HepG2 (cell line): ENCODE measurements at regions not wholly inside any gene's neighbourhood (a gene's known extent, or its start where the extent isn't known, plus 50 kb on each side); places are given as distances from the start of the nearest gene placed in this dataset.

ENCODE experiments used
- FOXO1 ChIP-seq: sonication (generic); formaldehyde crosslinking; IDR thresholded peaks from 2 replicates; pipeline ENCODE4 v1.4.0; 2020; ENCODE audit warnings: missing genetic modification reagents
- GABPA ChIP-seq, 2 experiments: IDR thresholded peaks; 2 replicates each; pipeline ENCODE4 v1.6.1; 2011 to 2016; ENCODE audit warnings: low read depth in 2 of 2, low read length in 1 of 2, missing biosample characterization in 1 of 2, missing genetic modification characterization in 1 of 2
- KDM6A ChIP-seq: IDR thresholded peaks from 2 replicates; pipeline ENCODE4 v1.6.1; 2016; ENCODE audit warnings: low read depth
- MBD4 ChIP-seq: IDR thresholded peaks from 2 replicates; pipeline ENCODE4 v1.6.1; 2012; ENCODE audit warnings: low read length, inconsistent platforms, borderline replicate concordance
- NFYC ChIP-seq: IDR thresholded peaks from 2 replicates; pipeline ENCODE4 v1.6.1; 2016; ENCODE audit warnings: missing genetic modification reagents, missing compliant biosample characterization
- NPAS2 ChIP-seq: sonication (generic); formaldehyde crosslinking; IDR thresholded peaks from 2 replicates; pipeline ENCODE4 v1.8.0; 2022; ENCODE audit warnings: mild to moderate bottlenecking, missing genetic modification reagents, borderline replicate concordance
- SOX6 ChIP-seq, 2 experiments: fragments of 450-650 bp in 1 of 2; sonication (generic) in 1 of 2; formaldehyde crosslinking in 1 of 2; IDR thresholded peaks; 2 replicates each; pipeline versions ENCODE4 v1.4.0 to v1.6.1; 2017 to 2020; ENCODE audit warnings: antibody characterized with exemption in 1 of 2, mild to moderate bottlenecking in 1 of 2, missing genetic modification reagents in 1 of 2
- TRIM24 ChIP-seq: sonication (generic); formaldehyde crosslinking; IDR thresholded peaks from 2 replicates; pipeline ENCODE4 v1.8.0; 2022; ENCODE audit warnings: mild to moderate bottlenecking, missing genetic modification reagents
- ZNF547 ChIP-seq: sonication (generic); formaldehyde crosslinking; IDR thresholded peaks from 2 replicates; pipeline ENCODE4 v1.5.1; 2020; ENCODE audit warnings: mild to moderate bottlenecking, missing genetic modification reagents
- TF ChIP-seq, protein P1 (sequence below): sonication (generic); formaldehyde crosslinking; IDR thresholded peaks from 2 replicates; pipeline ENCODE4 v1.4.0; 2020; ENCODE audit warnings: missing genetic modification reagents, borderline replicate concordance
- TF ChIP-seq, protein P2 (sequence below): sonication (generic); formaldehyde crosslinking; IDR thresholded peaks from 2 replicates; pipeline ENCODE4 v1.4.0; 2020; ENCODE audit warnings: missing genetic modification reagents, mild to moderate bottlenecking, borderline replicate concordance
- TF ChIP-seq, protein P3 (sequence below): sonication (generic); formaldehyde crosslinking; IDR thresholded peaks from 2 replicates; pipeline ENCODE4 v1.5.0; 2020; ENCODE audit warnings: mild to moderate bottlenecking, missing genetic modification reagents
- TF ChIP-seq, protein P4 (sequence below): sonication (generic); formaldehyde crosslinking; IDR thresholded peaks from 2 replicates; pipeline ENCODE4 v1.5.1; 2020; ENCODE audit warnings: mild to moderate bottlenecking, missing genetic modification reagents, borderline replicate concordance
- TF ChIP-seq, protein P5 (sequence below): sonication (generic); formaldehyde crosslinking; IDR thresholded peaks from 2 replicates; pipeline ENCODE4 v1.5.0; 2020; ENCODE audit warnings: missing genetic modification reagents
- TF ChIP-seq, protein P6 (sequence below): IDR thresholded peaks from 2 replicates; pipeline ENCODE4 v1.6.1; 2016; ENCODE audit warnings: missing compliant biosample characterization, missing genetic modification reagents, borderline replicate concordance

GRCh38 chr3:72462595-72463011 is 385.6 kb downstream of the SHQ1 start (continued):
- TF ChIP-seq, protein P1, sequence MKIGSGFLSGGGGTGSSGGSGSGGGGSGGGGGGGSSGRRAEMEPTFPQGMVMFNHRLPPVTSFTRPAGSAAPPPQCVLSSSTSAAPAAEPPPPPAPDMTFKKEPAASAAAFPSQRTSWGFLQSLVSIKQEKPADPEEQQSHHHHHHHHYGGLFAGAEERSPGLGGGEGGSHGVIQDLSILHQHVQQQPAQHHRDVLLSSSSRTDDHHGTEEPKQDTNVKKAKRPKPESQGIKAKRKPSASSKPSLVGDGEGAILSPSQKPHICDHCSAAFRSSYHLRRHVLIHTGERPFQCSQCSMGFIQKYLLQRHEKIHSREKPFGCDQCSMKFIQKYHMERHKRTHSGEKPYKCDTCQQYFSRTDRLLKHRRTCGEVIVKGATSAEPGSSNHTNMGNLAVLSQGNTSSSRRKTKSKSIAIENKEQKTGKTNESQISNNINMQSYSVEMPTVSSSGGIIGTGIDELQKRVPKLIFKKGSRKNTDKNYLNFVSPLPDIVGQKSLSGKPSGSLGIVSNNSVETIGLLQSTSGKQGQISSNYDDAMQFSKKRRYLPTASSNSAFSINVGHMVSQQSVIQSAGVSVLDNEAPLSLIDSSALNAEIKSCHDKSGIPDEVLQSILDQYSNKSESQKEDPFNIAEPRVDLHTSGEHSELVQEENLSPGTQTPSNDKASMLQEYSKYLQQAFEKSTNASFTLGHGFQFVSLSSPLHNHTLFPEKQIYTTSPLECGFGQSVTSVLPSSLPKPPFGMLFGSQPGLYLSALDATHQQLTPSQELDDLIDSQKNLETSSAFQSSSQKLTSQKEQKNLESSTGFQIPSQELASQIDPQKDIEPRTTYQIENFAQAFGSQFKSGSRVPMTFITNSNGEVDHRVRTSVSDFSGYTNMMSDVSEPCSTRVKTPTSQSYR (CRISPR knock-in tag): no peak
- no peak for TF ChIP-seq GABPA (IDR thresholded peaks at IDR 0.05; ENCODE audit: low read depth, low read length)
- 0 out of 2 replicates have a peak, but pooled peaks have one; percentile 18 for TF ChIP-seq GABPA (CRISPR knock-in tag; IDR thresholded peaks at IDR 0.05; ENCODE audit: low read depth)
- TF ChIP-seq FOXO1 (CRISPR knock-in tag): peak; percentile 83
- no peak for TF ChIP-seq NPAS2 (CRISPR knock-in tag)
- no peak for TF ChIP-seq KDM6A (CRISPR knock-in tag)
- TF ChIP-seq, protein P2, sequence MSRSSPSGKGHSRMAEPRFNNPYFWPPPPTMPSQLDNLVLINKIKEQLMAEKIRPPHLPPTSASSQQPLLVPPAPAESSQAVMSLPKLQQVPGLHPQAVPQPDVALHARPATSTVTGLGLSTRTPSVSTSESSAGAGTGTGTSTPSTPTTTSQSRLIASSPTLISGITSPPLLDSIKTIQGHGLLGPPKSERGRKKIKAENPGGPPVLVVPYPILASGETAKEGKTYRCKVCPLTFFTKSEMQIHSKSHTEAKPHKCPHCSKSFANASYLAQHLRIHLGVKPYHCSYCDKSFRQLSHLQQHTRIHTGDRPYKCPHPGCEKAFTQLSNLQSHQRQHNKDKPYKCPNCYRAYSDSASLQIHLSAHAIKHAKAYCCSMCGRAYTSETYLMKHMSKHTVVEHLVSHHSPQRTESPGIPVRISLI (CRISPR knock-in tag): no peak
- TF ChIP-seq, protein P3, sequence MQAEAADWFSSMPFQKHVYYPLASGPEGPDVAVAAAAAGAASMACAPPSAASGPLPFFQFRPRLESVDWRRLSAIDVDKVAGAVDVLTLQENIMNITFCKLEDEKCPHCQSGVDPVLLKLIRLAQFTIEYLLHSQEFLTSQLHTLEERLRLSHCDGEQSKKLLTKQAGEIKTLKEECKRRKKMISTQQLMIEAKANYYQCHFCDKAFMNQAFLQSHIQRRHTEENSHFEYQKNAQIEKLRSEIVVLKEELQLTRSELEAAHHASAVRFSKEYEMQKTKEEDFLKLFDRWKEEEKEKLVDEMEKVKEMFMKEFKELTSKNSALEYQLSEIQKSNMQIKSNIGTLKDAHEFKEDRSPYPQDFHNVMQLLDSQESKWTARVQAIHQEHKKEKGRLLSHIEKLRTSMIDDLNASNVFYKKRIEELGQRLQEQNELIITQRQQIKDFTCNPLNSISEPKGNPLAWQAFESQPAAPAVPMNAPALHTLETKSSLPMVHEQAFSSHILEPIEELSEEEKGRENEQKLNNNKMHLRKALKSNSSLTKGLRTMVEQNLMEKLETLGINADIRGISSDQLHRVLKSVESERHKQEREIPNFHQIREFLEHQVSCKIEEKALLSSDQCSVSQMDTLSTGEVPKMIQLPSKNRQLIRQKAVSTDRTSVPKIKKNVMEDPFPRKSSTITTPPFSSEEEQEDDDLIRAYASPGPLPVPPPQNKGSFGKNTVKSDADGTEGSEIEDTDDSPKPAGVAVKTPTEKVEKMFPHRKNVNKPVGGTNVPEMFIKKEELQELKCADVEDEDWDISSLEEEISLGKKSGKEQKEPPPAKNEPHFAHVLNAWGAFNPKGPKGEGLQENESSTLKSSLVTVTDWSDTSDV: no peak
- TF ChIP-seq NFYC (CRISPR knock-in tag): no peak
- peak; percentile 80 for TF ChIP-seq TRIM24 (CRISPR knock-in tag)
- TF ChIP-seq, protein P4, sequence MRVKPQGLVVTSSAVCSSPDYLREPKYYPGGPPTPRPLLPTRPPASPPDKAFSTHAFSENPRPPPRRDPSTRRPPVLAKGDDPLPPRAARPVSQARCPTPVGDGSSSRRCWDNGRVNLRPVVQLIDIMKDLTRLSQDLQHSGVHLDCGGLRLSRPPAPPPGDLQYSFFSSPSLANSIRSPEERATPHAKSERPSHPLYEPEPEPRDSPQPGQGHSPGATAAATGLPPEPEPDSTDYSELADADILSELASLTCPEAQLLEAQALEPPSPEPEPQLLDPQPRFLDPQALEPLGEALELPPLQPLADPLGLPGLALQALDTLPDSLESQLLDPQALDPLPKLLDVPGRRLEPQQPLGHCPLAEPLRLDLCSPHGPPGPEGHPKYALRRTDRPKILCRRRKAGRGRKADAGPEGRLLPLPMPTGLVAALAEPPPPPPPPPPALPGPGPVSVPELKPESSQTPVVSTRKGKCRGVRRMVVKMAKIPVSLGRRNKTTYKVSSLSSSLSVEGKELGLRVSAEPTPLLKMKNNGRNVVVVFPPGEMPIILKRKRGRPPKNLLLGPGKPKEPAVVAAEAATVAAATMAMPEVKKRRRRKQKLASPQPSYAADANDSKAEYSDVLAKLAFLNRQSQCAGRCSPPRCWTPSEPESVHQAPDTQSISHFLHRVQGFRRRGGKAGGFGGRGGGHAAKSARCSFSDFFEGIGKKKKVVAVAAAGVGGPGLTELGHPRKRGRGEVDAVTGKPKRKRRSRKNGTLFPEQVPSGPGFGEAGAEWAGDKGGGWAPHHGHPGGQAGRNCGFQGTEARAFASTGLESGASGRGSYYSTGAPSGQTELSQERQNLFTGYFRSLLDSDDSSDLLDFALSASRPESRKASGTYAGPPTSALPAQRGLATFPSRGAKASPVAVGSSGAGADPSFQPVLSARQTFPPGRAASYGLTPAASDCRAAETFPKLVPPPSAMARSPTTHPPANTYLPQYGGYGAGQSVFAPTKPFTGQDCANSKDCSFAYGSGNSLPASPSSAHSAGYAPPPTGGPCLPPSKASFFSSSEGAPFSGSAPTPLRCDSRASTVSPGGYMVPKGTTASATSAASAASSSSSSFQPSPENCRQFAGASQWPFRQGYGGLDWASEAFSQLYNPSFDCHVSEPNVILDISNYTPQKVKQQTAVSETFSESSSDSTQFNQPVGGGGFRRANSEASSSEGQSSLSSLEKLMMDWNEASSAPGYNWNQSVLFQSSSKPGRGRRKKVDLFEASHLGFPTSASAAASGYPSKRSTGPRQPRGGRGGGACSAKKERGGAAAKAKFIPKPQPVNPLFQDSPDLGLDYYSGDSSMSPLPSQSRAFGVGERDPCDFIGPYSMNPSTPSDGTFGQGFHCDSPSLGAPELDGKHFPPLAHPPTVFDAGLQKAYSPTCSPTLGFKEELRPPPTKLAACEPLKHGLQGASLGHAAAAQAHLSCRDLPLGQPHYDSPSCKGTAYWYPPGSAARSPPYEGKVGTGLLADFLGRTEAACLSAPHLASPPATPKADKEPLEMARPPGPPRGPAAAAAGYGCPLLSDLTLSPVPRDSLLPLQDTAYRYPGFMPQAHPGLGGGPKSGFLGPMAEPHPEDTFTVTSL (CRISPR knock-in tag): peak; percentile 86; the same call in 1 of the 2 replicates
- no peak for TF ChIP-seq ZNF547 (CRISPR knock-in tag)
- TF ChIP-seq, protein P5, sequence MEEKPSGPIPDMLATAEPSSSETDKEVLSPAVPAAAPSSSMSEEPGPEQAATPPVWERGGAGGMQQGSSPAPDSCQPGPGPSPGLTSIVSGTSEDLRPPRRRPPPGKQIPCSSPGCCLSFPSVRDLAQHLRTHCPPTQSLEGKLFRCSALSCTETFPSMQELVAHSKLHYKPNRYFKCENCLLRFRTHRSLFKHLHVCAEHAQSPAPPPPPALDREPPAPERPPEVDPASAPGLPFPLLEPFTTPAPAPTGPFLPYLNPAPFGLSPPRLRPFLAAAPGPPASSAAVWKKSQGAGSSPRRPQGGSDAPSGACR: no peak
- no peak for TF ChIP-seq MBD4
- TF ChIP-seq, protein P6, sequence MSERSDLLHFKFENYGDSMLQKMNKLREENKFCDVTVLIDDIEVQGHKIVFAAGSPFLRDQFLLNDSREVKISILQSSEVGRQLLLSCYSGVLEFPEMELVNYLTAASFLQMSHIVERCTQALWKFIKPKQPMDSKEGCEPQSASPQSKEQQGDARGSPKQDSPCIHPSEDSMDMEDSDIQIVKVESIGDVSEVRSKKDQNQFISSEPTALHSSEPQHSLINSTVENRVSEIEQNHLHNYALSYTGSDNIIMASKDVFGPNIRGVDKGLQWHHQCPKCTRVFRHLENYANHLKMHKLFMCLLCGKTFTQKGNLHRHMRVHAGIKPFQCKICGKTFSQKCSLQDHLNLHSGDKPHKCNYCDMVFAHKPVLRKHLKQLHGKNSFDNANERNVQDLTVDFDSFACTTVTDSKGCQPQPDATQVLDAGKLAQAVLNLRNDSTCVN (CRISPR knock-in tag): no peak
- TF ChIP-seq SOX6 (IDR thresholded peaks at IDR 0.05): no peak
- TF ChIP-seq SOX6 (CRISPR knock-in tag; IDR thresholded peaks at IDR 0.05): peak; percentile 83
